Progenitor cell of endocrine pancreas (in vitro differentiated cells): ENCODE measurements at regions not wholly inside any gene's neighbourhood (a gene's known extent, or its start where the extent isn't known, plus 50 kb on each side); places are given as distances from the start of the nearest gene placed in this dataset.

ENCODE experiments used
- DNase-seq: peaks from one replicate; pipeline ENCODE4 v3.0.0; 2021; ENCODE audit warnings: low spot score; ENCODE audit not compliant: unreplicated experiment
- H3K27ac Mint-ChIP-seq: 2 replicates; pipeline ENCODE4 v1.8.0; 2021; ENCODE audit warnings: mild to moderate bottlenecking, moderate library complexity, mixed read lengths
- H3K27me3 Mint-ChIP-seq: 2 replicates; pipeline ENCODE4 v1.8.0; 2021; ENCODE audit warnings: mixed read lengths
- H3K36me3 Mint-ChIP-seq: 2 replicates; pipeline ENCODE4 v1.8.0; 2022; ENCODE audit warnings: mixed read lengths; ENCODE audit not compliant: insufficient read depth
- H3K4me1 Mint-ChIP-seq: 2 replicates; pipeline ENCODE4 v1.8.0; 2021; ENCODE audit warnings: low read depth, mixed read lengths
- H3K4me3 Mint-ChIP-seq: 2 replicates; pipeline ENCODE4 v1.8.0; 2021; ENCODE audit warnings: low read depth, mild to moderate bottlenecking, moderate library complexity, mixed read lengths
- H3K9me3 Mint-ChIP-seq: 2 replicates; pipeline ENCODE4 v1.8.0; 2021; ENCODE audit warnings: low read depth, mixed read lengths
- TF ChIP-seq, protein P1 (sequence below): fragments of 200-600 bp; sonication (generic); IDR thresholded peaks from one replicate; pipeline ENCODE4 v1.5.0; 2021; ENCODE audit warnings: antibody characterized with exemption, mild to moderate bottlenecking; ENCODE audit not compliant: unreplicated experiment

DNA sequence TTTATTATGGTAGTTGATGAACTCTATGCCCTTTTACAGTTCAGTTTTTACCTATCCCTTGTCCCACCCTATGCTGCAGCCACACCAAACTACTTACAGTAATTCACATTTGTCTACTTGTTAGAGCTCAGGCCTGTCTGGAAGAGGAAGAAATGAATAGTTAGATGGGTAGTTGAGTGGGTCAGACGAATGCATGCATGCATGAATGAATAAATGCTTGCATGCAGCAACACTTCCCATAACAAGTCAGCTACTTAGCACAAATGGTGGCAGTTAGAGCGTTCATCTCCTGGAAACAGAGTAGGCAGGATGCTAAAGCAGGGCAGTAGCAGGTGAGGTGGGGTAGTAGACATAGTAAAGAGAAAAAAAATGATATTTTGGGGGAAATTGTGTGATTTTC, 322.3 kb downstream of the NDFIP2 start:
- no peaks in the 10 kb centered on the region for H3K36me3 Mint-ChIP-seq
- H3K9me3 Mint-ChIP-seq: no peaks in the 10 kb centered on the region
- H3K4me3 Mint-ChIP-seq: no peak overlapping the region
- no peak overlapping the region for H3K27ac Mint-ChIP-seq
- DNase-seq: no peak
- TF ChIP-seq, protein P1, sequence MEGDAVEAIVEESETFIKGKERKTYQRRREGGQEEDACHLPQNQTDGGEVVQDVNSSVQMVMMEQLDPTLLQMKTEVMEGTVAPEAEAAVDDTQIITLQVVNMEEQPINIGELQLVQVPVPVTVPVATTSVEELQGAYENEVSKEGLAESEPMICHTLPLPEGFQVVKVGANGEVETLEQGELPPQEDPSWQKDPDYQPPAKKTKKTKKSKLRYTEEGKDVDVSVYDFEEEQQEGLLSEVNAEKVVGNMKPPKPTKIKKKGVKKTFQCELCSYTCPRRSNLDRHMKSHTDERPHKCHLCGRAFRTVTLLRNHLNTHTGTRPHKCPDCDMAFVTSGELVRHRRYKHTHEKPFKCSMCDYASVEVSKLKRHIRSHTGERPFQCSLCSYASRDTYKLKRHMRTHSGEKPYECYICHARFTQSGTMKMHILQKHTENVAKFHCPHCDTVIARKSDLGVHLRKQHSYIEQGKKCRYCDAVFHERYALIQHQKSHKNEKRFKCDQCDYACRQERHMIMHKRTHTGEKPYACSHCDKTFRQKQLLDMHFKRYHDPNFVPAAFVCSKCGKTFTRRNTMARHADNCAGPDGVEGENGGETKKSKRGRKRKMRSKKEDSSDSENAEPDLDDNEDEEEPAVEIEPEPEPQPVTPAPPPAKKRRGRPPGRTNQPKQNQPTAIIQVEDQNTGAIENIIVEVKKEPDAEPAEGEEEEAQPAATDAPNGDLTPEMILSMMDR: no peak
- H3K27me3 Mint-ChIP-seq: no peaks in the 10 kb centered on the region
- H3K4me1 Mint-ChIP-seq: peaks cover 39% of the 10 kb centered on the region

DNA sequence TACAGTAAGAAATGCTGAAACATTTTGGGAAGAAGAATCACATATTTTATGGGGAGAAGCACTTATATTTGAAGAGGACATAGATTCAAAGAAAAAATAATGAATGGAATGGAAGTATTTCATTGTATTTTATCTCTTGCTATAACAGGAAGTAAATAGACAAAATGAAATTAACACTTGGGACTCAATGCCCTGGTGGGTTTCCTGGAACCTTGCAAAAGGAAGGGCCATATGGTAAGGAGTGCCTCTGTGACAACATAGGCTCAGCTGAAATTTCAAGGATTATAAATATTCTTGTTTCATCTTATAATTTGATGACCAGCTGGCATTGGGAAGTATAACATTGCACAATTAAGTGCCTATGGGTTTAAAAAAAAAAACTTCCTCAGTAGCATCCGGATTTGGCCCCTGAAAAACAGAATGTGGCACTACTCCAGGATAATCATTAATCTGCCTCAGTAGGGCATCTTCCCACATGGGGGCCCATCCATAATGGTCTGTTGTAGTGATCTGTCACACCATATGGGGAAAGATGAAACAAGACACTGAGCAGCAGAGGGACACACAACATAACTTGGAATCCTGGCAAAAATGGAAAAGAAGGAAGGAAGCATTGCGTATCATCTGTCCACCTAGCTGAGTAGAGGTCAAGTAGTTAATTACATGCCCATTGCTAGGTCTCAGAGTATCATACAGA, 321.6 kb downstream of the NDFIP2 start:
- no peak for DNase-seq
- H3K27me3 Mint-ChIP-seq: no peaks in the 10 kb centered on the region
- H3K27ac Mint-ChIP-seq: no peak overlapping the region
- H3K9me3 Mint-ChIP-seq: no peaks in the 10 kb centered on the region
- H3K36me3 Mint-ChIP-seq: no peaks in the 10 kb centered on the region
- H3K4me3 Mint-ChIP-seq: no peak overlapping the region
- peaks cover 39% of the 10 kb centered on the region for H3K4me1 Mint-ChIP-seq
- TF ChIP-seq, protein P1: no peak

DNA sequence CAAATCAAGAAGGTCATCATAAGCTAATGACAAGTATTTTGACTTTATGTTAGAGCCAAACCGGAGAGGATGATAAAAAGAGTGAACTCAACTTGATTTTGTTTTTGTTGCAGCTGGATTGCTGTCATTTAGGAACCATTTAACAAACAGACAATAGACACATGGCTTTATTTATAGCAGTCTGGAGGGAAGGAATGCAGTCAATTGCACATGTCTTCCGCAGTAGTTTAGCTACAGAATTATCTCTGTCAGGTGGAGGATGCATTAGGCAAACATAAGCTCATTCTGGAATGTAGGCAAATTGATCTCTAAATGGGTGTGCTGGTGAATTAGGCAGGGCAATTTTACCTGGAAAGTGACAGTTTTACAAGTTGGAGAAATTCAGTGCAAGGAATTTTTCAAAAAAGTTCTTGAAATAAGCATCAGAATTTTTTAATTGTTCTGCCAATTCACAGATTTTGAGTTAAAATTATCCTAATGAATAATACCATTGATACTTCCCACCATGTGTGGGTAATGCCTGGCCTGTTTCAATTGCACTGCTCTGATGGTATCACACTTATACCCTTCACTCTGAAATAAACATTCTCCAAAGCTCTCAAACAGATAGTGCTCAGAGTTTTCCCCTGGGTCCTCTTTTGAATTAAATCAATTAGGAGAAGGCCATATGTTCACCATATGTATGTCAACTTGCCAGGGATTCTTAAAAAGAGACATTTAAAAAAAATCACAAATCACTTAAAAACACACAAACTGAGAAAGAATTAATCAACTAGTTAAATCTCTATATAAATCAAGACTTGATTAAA, 318.3 kb downstream of the NDFIP2 start:
- no peaks in the 10 kb centered on the region for H3K9me3 Mint-ChIP-seq
- no peak for DNase-seq
- no peak overlapping the region for H3K27ac Mint-ChIP-seq
- peaks cover 35% of the 10 kb centered on the region for H3K4me1 Mint-ChIP-seq
- TF ChIP-seq, protein P1: no peak
- H3K36me3 Mint-ChIP-seq: no peaks in the 10 kb centered on the region
- H3K4me3 Mint-ChIP-seq: no peak overlapping the region
- H3K27me3 Mint-ChIP-seq: no peaks in the 10 kb centered on the region

DNA sequence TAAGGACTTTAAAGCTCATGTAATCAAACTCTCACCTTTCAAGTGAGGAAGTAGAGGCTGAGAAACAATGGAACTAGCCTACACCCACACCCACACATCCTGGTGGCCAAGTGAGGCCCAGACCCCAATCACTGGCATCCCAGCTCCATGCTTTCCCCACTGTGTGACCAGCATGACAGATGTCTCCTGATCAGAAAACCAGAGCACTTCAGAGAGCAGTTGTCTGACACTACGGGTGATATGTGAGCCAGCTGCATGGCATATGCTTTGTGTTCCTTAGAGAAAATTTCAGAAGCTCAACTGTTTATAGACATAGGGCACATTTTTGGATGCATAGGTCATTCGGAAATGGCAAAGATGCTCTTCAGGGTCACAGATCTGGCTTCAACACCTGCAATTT, 315.2 kb downstream of the NDFIP2 start:
- no peak for DNase-seq
- Mint-ChIP-seq H3K36me3 (no peaks in the 10 kb centered on the region), H3K27ac (no peak overlapping the region), H3K9me3 (no peaks in the 10 kb centered on the region), H3K4me1 (peaks cover 22% of the 10 kb centered on the region), H3K27me3 (no peaks in the 10 kb centered on the region), H3K4me3 (no peak overlapping the region)
- TF ChIP-seq, protein P1: no peak

DNA sequence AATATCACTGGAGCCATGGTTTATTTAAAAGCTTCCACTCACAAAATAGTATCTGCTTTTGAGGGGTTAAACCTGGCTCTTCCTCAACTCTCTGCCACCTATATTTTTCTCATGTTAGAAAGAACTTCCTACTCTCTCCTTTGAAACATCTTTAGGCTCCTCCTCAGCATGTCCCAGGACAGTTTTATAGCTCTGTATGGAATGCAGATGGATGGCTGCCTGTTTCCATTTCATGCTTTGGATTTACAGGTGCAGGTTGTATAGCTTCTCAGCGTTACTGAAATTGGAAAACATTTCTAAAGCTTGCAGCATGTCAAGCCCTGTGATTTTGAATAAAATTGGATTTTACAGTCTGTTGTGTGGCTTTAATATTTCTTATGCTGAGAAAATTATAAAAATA, 314.0 kb downstream of the NDFIP2 start:
- no peak for DNase-seq
- Mint-ChIP-seq H3K4me3 (no peak overlapping the region), H3K27me3 (no peaks in the 10 kb centered on the region), H3K4me1 (peaks cover 20% of the 10 kb centered on the region), H3K9me3 (peaks cover 4% of the 10 kb centered on the region), H3K27ac (no peak overlapping the region), H3K36me3 (peaks cover 3% of the 10 kb centered on the region)
- TF ChIP-seq, protein P1: no peak
